Umbilical cord (tissue), 1 donor: ENCODE measurements at regions not wholly inside any gene's neighbourhood (a gene's known extent, or its start where the extent isn't known, plus 50 kb on each side); places are given as distances from the start of the nearest gene placed in this dataset.
"Not testable (repeated sequence)": the region's sequence is repeated elsewhere in the genome, so short reads cannot be mapped to it uniquely, and the experiment has no call there.

Experiments
- DNase-seq: peaks from one replicate; pipeline ENCODE4 v3.0.0-alpha.2; 2015; ENCODE audit warnings: low spot score

GRCh38 chr13:31607531-31607930 lies 131.8 kb upstream of the RXFP2 start:
- not testable (repeated sequence) for DNase-seq

DNA sequence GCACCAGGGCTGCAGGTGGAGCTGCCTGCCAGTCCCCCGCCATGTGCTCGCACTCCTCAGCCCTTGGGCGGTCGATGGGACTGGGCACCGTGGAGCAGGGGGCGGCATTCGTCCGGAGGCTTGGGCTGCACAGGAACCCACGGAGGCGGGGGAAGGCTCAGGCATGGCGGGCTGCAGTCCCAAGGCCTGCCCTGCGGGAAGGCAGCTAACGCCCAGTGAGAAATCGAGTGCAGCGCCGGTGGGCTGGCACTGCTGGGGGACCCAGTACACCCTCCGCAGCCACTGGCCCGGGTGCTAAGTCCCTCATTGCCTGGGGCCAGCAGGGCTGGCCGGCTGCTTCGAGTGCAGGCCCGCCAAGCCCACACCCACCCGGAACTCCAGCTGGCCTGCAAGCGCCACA lies 130.5 kb upstream of the RXFP2 start:
- not testable (repeated sequence) for DNase-seq

GRCh38 chr13:31610270-31610998 lies 128.9 kb upstream of the RXFP2 start:
- DNase-seq, result no peak

DNA sequence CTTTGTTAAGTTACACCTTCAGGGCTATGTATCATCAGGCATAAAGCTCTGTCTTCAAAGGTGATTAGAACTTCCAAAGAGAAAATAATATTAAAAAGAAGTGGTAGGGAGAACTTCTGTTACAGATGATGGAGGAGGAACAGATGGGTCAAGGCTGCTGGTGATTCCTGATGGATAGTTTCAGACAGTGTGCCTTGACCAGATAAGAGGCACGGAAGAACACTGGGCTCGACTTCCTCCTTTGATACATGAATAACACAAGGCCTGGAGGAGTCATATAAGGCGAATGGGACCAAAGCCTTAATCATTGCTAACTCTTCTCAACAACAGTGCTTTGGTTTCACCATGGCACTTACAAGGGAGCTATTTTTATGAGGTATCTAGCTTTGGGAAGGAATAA lies 128.1 kb upstream of the RXFP2 start:
- no peak for DNase-seq

DNA sequence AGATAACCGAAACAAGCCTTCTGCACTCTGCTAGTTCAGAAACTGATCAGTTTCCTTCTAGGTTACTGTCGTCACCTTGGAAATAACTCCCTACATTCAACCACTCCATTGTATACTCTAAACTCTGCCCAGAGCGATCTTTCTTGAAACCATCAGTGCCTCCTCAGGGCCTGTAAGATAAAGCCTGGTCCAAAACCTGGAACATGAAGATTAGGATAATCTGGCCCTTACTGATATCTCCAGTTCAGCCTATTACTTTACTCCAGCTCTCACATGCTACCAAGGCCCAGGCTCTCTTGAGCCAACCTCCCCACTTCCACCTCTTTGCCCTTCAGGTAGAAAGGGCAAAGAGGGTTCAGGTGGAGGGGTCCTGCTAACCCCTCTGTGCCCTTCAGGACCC lies 125.3 kb upstream of the RXFP2 start:
- no peak for DNase-seq

DNA sequence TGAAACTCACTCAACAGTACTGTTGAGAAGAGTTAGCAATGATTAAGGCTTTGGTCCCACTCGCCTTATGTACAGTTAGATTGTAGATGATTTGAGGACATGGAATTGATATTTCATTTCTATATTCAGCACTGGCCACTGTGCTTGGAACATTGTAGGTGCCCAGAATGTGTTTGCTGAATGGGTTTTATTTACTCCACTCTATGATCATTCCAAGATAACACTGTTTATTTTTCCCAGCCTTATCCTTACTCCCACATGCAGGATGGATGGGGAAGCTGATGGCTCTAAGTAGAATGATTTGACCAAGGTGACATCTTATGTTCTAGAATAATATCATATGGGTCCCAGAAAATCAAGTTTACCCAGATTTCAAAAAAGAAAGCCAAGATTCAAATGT lies 124.6 kb upstream of the RXFP2 start:
- DNase-seq, result no peak

- no peak for DNase-seq
These were observed 114.2 kb upstream of the RXFP2 start for GRCh38 chr13:31625115-31625514.

DNA sequence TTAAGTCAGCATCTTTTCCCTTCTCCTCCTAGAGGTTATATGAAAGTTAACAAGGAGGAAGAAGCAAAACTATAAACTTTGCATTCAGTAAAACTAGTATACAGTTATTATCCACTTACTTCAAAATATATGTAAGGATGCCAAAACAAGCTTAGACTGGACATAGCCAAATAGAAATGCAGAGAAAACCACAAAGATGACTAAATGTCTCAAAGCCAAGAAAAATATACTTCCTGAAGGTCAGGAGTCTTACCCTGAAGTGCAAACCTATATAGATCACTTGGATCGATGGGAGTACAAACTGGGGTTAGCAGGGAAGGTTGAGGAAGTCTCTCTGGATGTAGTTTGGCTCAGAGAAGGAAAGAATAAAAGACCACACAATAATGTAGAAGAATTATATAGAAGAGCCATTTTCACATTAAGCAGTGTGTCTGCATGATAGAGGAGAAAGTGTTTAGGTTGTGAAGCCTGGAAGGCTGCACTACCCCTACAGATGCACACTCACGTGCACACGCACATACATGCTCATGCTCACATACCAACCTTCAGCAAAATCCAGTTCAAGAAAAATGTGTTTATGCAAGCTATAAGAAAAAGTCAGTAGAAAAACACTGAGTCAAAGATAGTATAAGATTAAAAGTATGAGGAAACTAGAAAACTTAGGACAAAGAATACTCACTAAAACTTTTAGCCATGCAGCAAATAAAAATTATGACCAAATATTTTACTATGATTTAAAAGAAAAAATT lies 112.1 kb upstream of the RXFP2 start:
- DNase-seq, result no peak

DNA sequence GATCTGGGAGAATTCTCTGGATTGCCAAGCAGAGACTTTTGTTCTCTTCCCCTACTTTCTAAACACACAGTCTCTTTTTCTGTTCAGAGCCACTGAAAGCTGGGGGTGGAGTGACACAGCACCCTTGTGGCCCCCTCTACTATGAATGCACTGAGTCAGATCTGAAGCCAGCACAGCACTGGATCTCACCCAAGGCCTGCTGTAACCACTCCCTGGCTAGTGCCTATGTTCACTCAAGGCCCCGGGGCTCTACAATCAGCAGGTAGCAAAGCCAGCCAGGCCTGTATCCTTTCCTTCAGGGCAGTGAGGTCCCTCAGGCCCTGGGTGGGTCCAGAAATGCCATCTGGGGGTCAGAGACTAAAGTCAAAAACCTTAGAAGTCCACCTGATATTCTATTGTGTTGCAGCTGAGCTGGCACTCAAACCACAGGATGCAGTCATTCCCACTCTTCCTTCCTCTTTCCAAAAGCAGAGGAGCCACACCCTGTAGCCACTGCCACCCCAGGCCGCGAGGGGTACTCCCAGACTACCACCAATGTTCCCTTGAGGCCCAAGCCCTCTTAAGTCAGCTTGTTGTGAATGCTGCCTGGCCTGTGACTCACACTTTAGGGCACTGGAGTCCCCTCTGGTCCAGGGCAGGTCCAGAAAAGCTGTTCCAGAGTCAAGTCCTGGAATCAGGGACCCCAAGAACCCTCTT lies 110.1 kb upstream of the RXFP2 start:
- DNase-seq, result no peak

- DNase-seq, result no peak
These were observed 108.3 kb upstream of the RXFP2 start for GRCh38 chr13:31631071-31631470.

DNA sequence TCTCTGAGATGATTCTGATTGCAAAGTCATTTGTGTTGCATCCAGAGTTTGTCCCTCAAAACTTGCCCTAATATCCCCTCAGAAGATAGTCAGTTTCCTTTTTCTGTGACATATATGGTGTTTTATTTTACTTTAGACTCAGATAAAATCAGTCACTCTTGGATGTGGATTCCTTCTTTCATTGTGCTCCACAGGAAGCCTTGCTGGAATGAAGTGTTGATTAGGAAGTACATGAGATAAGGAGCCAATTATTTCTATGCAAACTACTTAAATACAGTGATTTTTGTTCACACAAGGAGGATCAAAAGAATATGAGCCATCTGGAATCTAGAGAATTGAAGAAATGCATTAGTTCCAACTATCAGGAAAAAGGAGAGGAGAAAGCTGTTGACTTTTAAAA lies 107.6 kb upstream of the RXFP2 start:
- DNase-seq, result no peak

DNA sequence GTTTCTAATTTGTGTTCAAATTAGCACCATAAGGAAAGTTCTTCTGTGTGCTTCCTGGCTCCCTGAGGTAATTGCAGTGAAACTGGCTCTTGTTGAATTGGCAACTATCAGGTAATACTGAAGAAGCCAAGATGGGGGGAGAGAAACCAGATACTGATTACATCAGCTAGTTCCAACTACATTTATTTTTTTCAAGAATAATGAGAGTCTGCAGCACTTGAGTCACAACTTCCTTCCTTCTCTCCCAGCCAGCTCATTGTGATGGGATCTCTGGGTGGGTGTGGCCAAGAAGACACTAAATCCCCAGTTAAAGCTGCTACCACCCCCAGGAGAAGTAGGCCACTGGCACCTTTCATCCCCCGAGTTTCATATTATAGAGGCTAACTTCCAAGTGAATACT lies 100.7 kb upstream of the RXFP2 start:
- DNase-seq, result no peak

GRCh38 chr13:31639443-31640163 lies 99.7 kb upstream of the RXFP2 start:
- DNase-seq, result no peak

DNA sequence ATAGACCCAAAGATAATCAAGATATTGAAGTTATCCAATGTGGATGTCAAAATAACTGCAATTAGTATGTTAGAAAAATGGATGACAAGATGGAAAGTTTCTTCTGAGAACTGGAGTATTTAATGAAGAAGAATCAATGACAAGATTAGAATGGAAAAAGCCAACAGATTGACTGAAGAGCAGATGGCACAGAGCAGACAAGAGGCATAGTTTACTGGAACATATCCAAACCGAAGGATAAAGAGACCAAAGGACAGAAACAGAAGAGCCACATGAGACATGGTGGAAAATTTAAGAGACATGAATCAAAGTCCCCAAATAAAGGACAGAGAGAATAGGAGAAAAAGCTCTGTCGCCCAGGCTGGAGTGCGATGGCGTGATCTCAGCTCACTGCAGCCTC lies 89.6 kb upstream of the RXFP2 start:
- DNase-seq, result no peak

DNA sequence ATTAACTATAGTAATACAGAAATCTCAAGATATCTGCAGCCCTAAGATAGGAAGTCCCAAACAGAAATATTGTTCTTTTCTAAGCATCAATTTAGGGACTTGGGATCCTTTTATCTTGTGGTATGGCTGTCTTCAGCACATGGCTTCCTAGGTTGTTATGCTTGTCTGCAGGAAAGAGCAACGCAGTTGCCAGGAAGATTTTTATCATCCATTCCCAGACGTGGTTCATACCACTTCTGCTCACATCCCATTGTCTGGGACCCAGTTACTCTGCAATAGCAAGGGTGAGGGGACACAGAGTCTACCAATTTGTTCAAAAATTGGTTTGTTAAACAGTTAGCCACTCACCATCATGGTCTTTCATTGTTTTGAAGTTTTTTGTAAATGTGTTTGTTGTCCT lies 85.6 kb upstream of the RXFP2 start:
- DNase-seq, result no peak

GRCh38 chr13:31663880-31664585 lies 75.3 kb upstream of the RXFP2 start:
- no peak for DNase-seq

DNA sequence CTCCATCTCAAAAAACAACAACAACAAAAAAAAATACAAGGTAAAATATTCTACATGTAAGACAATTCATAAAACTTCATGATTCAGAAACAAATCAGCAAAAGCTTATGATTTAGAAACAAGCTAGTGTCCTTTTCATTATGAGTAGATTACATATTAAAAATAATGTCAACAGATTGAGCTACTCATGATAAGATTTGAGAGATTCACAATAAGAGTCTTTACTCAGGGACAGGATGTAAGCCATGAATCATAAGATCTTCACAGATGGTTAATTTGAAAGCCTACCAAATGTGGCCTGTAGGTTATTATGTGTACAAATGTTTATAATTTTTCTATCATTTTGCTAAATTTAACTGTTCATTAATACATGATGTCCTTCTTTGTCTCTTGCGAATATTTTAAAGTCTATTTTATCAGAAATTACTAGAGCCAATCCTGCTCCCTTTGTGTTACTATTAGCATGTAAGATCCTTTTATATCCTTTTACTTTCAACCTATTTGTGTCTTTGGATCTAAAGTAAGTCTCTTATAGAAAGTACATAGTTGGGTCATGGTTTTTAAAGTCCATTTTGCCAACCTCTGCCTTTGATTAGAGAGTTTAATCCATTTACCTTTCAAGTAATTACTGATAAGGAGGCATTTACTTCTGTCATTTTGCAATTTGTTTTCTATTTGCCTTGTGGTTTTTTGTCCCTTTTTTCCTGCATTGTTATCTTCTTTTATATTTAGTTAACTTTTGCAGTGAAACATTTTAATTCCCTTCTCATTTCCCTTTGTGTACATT lies 68.3 kb upstream of the RXFP2 start:
- DNase-seq, result no peak

DNA sequence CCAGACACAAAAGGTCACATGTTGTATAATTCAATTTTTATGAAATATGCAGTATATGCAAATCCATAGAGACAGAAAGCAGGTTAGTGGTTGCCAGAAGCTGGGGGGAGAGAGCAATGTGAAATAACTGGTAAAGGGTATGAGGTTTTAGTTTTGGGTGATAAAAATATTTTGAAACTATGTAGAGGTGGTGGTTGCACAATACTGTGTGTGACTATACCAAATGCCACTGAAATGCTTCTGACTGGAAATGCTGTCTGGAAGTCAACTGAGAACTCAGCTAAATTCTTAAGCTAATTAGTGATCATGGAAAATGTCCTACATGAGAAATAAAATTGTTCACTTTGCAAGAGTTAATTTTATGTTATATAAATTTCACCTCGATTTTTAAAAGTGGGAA lies 65.3 kb upstream of the RXFP2 start:
- no peak for DNase-seq

DNA sequence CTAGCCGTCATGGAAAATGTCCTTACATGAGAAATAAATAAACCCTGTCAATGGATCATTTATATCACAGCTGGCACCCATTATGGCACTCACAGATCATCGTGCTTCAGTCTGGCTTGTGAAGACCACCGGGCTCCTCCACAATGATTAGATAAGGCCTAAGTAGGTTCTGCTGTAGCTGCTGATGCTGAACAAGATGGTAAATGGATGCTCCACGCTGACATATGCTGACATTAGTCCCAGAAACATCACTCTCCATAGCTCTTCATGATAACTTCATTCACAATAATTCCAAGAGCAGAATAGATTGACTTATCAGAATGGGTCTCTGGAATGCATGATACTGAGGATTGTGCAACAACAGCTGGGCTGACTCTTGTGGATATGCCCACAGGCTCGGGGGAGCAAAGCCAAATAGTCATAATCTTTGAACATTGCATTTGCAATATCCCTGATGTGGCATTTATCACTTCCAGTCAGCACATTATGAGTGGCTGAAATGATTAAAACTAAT lies 63.8 kb upstream of the RXFP2 start:
- peak; percentile 4 for DNase-seq

GRCh38 chr13:31681133-31681532 lies 58.2 kb upstream of the RXFP2 start:
- no peak for DNase-seq
